B cell (primary cell): ENCODE measurements at regions not wholly inside any gene's neighbourhood (a gene's known extent, or its start where the extent isn't known, plus 50 kb on each side); places are given as distances from the start of the nearest gene placed in this dataset.

Source experiments
- ATAC-seq: fragments of 200-7000 bp; cut with Tn5 transposase; one replicate; pipeline ENCODE4 v1.10.0; 2021; ENCODE audit warnings: low read depth, mild to moderate bottlenecking, moderate number of reproducible peaks, moderate library complexity
- CTCF ChIA-PET: fragments of 350-600 bp; sonication (Branson Sonifier 250); formaldehyde crosslinking; loops from one replicate; lab custom pipeline; 2021; ENCODE audit warnings: antibody characterized with exemption, inconsistent platforms; lab: Charles Lee
- POLR2A ChIA-PET: fragments of 350-600 bp; sonication (Branson Sonifier 250); formaldehyde crosslinking; loops from one replicate; lab custom pipeline; 2021; ENCODE audit warnings: antibody characterized with exemption; lab: Charles Lee
- DNase-seq: peaks from one replicate; pipeline ENCODE4 v3.0.0; 2013
- H2AFZ ChIP-seq: 2 replicates; pipeline ENCODE4 v1.6.1; 2012; ENCODE audit warnings: mild to moderate bottlenecking, low read depth, low read length; ENCODE audit not compliant: insufficient read depth, poor library complexity, severe bottlenecking
- H3K27ac ChIP-seq, 2 donors: 1 replicate in 1 of 2; 2 replicates in 1 of 2; pipeline ENCODE4 v1.5.1; 2012 to 2013; ENCODE audit warnings: low read length in 2 of 2, mild to moderate bottlenecking in 2 of 2, moderate library complexity in 1 of 2
- H3K27me3 ChIP-seq, 4 experiments: fragments of 200-600 bp in 1 of 4; sonication (generic) in 1 of 4; replicated peaks in 1 of 4; 1 replicate in 2 of 4; 2 replicates in 2 of 4; pipeline versions ENCODE4 v1.6.1 to v1.7.0; 2013 to 2016; ENCODE audit warnings: low read length in 3 of 4, mild to moderate bottlenecking in 2 of 4, mixed read lengths in 1 of 4, moderate library complexity in 1 of 4; ENCODE audit not compliant: insufficient read depth in 4 of 4, control insufficient read depth in 3 of 4; ENCODE audit errors: control extremely low read depth in 1 of 4
- H3K36me3 ChIP-seq, 2 experiments: replicated peaks in 1 of 2; 1 replicate in 1 of 2; 2 replicates in 1 of 2; pipeline versions ENCODE4 v1.6.1 to v1.7.1; 2013; ENCODE audit warnings: low read length in 1 of 2; ENCODE audit not compliant: insufficient read depth in 2 of 2, control insufficient read depth in 1 of 2; ENCODE audit errors: control extremely low read depth in 1 of 2, extremely low read depth in 1 of 2
- H3K4me1 ChIP-seq, 2 donors: fragments of 200-600 bp in 1 of 2; sonication (generic) in 1 of 2; 1 replicate in 1 of 2; 2 replicates in 1 of 2; pipeline versions ENCODE4 v1.5.1 to v1.6.1; 2013 to 2017; ENCODE audit warnings: low read length in 2 of 2; ENCODE audit not compliant: control insufficient read depth in 2 of 2, insufficient read depth in 2 of 2
- H3K4me2 ChIP-seq: replicated peaks from 2 replicates; pipeline ENCODE3; 2012; ENCODE audit warnings: mild to moderate bottlenecking, low read depth, low read length; ENCODE audit not compliant: poor library complexity, severe bottlenecking
- H3K4me3 ChIP-seq, 5 experiments: fragments of 200-600 bp in 1 of 5; sonication (generic) in 1 of 5; 1 replicate in 3 of 5; 2 replicates in 2 of 5; pipeline versions ENCODE4 v1.5.1 to v1.7.0; 2011 to 2016; ENCODE audit warnings: low read length in 4 of 5, mild to moderate bottlenecking in 4 of 5, low read depth in 2 of 5, control low read depth in 1 of 5, moderate library complexity in 1 of 5; ENCODE audit not compliant: insufficient read depth in 1 of 5; ENCODE audit errors: control extremely low read depth in 1 of 5, extremely low read depth in 1 of 5
- H3K79me2 ChIP-seq: fragments of 200-600 bp; sonication (generic); one replicate; pipeline ENCODE4 v1.6.0; 2016; ENCODE audit warnings: low read length; ENCODE audit not compliant: control insufficient read depth, insufficient read depth
- H3K9ac ChIP-seq: fragments of 200-600 bp; sonication (generic); 2 replicates; pipeline ENCODE4 v1.6.1; 2017; ENCODE audit warnings: mild to moderate bottlenecking, low read length, moderate library complexity
- H3K9me3 ChIP-seq, 3 donors: one replicate each; pipeline versions ENCODE4 v1.6.1 to v1.7.1; 2013; ENCODE audit warnings: low read length in 2 of 3; ENCODE audit not compliant: control insufficient read depth in 2 of 3, insufficient read depth in 1 of 3; ENCODE audit errors: control extremely low read depth in 1 of 3
- H4K20me1 ChIP-seq: 2 replicates; pipeline ENCODE4 v1.6.0; 2012; ENCODE audit warnings: mild to moderate bottlenecking, low read length; ENCODE audit not compliant: insufficient read depth, control insufficient read depth, poor library complexity, severe bottlenecking
- H3K27ac Mint-ChIP-seq: one replicate; pipeline ENCODE4 v1.8.0; 2021; ENCODE audit warnings: mixed read lengths
- H3K27me3 Mint-ChIP-seq: one replicate; pipeline ENCODE4 v1.8.0; 2021; ENCODE audit warnings: mixed read lengths
- H3K4me1 Mint-ChIP-seq: one replicate; pipeline ENCODE4 v1.8.0; 2021; ENCODE audit warnings: mixed read lengths
- H3K4me3 Mint-ChIP-seq: one replicate; pipeline ENCODE4 v1.8.0; 2021; ENCODE audit warnings: mixed read lengths
- H3K9me3 Mint-ChIP-seq: one replicate; pipeline ENCODE4 v1.8.0; 2022; ENCODE audit warnings: mixed read lengths; ENCODE audit not compliant: insufficient read depth
- EZH2 ChIP-seq: IDR thresholded peaks from 2 replicates; pipeline ENCODE4 v1.6.1; 2012; ENCODE audit warnings: borderline replicate concordance, low read depth, mild to moderate bottlenecking, moderate library complexity, low read length; ENCODE audit not compliant: insufficient read depth, poor library complexity, severe bottlenecking
- WGBS: methylation state at CpG from one replicate; pipeline ENCODE4 v1.1.5; 2013; ENCODE audit warnings: missing lambda C conversion rate; ENCODE audit not compliant: insufficient coverage; 5-methylcytosine and 5-hydroxymethylcytosine counted together
- intact Hi-C: fragments of 100-400 bp; cut with micrococcal nuclease; formaldehyde crosslinking; loops from one replicate; pipeline ENCODE4 v1.10.0; 2022
- TF ChIP-seq, protein P1 (sequence below): fragments of 200-600 bp; IDR thresholded peaks from one replicate; pipeline ENCODE4 v1.8.0; 2022; ENCODE audit warnings: antibody characterized with exemption, mild to moderate bottlenecking

DNA sequence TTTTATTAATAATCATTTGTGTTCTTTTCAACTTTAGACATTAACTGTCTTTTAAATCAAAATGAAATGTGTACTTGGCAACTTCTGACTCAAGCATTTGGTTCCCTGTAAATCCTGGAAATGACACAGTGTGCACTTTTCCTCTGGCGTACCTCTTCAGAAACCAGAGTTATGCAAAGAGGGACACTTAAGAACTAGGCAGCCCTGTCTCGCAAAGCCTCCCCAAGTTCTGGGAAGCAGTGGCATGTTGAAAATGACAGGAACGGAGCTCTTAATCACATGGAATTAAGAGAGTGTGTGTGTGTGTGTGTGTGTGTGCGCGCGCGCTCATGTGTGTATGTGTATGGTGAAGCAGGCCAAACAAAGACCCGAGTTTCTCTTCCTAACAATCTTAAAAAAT, 707.4 kb downstream of the MECOM start:
- Histone ChIP-seq H3K79me2 (no peaks in the 10 kb centered on the region), H2AFZ (no peak overlapping the region), H3K9ac (no peak overlapping the region), H3K4me2 (no peak overlapping the region), H3K4me1 (no peaks in the 10 kb centered on the region), H3K36me3 (no peaks in the 10 kb centered on the region), H4K20me1 (no peaks in the 10 kb centered on the region), H3K27me3 (no peaks in the 10 kb centered on the region), H3K27ac (no peak overlapping the region), H3K9me3 (no peaks in the 10 kb centered on the region), H3K4me3 (no peak overlapping the region)
- no peak overlapping the region for H3K27ac Mint-ChIP-seq
- intact Hi-C loops, result no loop called here
- ATAC-seq, result no peak
- POLR2A ChIA-PET, result no interaction called here
- H3K9me3 Mint-ChIP-seq, result no peaks in the 10 kb centered on the region
- H3K4me1 Mint-ChIP-seq, result no peaks in the 10 kb centered on the region
- TF ChIP-seq, protein P1, sequence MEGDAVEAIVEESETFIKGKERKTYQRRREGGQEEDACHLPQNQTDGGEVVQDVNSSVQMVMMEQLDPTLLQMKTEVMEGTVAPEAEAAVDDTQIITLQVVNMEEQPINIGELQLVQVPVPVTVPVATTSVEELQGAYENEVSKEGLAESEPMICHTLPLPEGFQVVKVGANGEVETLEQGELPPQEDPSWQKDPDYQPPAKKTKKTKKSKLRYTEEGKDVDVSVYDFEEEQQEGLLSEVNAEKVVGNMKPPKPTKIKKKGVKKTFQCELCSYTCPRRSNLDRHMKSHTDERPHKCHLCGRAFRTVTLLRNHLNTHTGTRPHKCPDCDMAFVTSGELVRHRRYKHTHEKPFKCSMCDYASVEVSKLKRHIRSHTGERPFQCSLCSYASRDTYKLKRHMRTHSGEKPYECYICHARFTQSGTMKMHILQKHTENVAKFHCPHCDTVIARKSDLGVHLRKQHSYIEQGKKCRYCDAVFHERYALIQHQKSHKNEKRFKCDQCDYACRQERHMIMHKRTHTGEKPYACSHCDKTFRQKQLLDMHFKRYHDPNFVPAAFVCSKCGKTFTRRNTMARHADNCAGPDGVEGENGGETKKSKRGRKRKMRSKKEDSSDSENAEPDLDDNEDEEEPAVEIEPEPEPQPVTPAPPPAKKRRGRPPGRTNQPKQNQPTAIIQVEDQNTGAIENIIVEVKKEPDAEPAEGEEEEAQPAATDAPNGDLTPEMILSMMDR, result no peak
- TF ChIP-seq EZH2, result no peak
- no peaks in the 10 kb centered on the region for H3K27me3 Mint-ChIP-seq
- 100% methylated on average over 2 of the region's 8 CpGs for WGBS
- H3K4me3 Mint-ChIP-seq, result no peak overlapping the region
- CTCF ChIA-PET, result no interaction called here
- no peak for DNase-seq

DNA sequence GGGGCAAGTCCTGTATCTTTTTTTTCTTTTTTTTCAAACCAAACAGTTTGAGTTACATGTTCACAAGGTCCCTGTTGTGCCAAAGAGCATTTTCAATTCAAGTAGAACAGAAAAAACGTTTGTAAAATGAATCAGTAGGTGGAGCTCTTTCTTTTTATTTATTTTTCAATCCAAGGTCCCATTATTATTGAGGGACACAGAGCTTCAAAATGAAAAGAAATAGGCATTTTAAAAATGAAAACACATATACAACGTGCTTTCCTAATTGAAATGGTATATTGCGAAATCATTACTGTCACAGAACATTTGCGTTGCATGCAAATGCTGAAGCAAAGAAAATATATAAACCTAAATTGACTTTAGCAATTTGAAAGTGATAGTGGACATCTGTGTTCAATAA, 711.0 kb downstream of the MECOM start:
- no peak overlapping the region for H2AFZ ChIP-seq
- no CpG with 5 or more reads among the region's 4 CpGs for WGBS
- H3K27me3 Mint-ChIP-seq, result no peaks in the 10 kb centered on the region
- no peaks in the 10 kb centered on the region for H4K20me1 ChIP-seq
- DNase-seq (no peak), ATAC-seq (no peak)
- H3K9me3 Mint-ChIP-seq, result no peaks in the 10 kb centered on the region
- H3K27me3 ChIP-seq, result no peaks in the 10 kb centered on the region
- no peak overlapping the region for H3K27ac Mint-ChIP-seq
- no peaks in the 10 kb centered on the region for H3K9me3 ChIP-seq
- ChIA-PET CTCF (no interaction called here), POLR2A (no interaction called here)
- H3K9ac ChIP-seq, result no peak overlapping the region
- no peaks in the 10 kb centered on the region for H3K4me1 ChIP-seq
- H3K36me3 ChIP-seq, result no peaks in the 10 kb centered on the region
- H3K4me3 Mint-ChIP-seq, result no peak overlapping the region
- H3K4me2 ChIP-seq, result no peak overlapping the region
- H3K4me3 ChIP-seq, result no peak overlapping the region
- H3K4me1 Mint-ChIP-seq, result no peaks in the 10 kb centered on the region
- H3K79me2 ChIP-seq, result no peaks in the 10 kb centered on the region
- TF ChIP-seq, protein P1, result no peak
- no peak for TF ChIP-seq EZH2
- H3K27ac ChIP-seq, result no peak overlapping the region
- intact Hi-C loops, result no loop called here
